GM06990 (cell line): ENCODE measurements at regions not wholly inside any gene's neighbourhood (a gene's known extent, or its start where the extent isn't known, plus 50 kb on each side); places are given as distances from the start of the nearest gene placed in this dataset.
A peak's percentile ranks its signal among the peaks of the same experiment; 100 is the strongest.

Source experiments
- DNase-seq: peaks from one replicate; pipeline ENCODE4 v3.0.0-alpha.2; 2011; ENCODE audit not compliant: insufficient read length; ENCODE audit errors: extremely low read depth
- H3K27me3 ChIP-seq: replicated peaks from 2 replicates; pipeline ENCODE4 v1.6.0; 2011; ENCODE audit warnings: low read length; ENCODE audit not compliant: control insufficient read depth, insufficient read depth
- H3K36me3 ChIP-seq: 2 replicates; pipeline ENCODE4 v1.5.1; 2011; ENCODE audit warnings: low read length; ENCODE audit not compliant: control insufficient read depth, insufficient read depth
- H3K4me3 ChIP-seq: replicated peaks from 2 replicates; pipeline ENCODE4 v1.5.1; 2011; ENCODE audit warnings: low read depth, mild to moderate bottlenecking, control low read depth, low read length
- TF ChIP-seq, protein P1 (sequence below): IDR thresholded peaks from 2 replicates; pipeline ENCODE4 v1.5.1; 2011; ENCODE audit warnings: low read length, control low read depth, mild to moderate bottlenecking, inconsistent platforms; ENCODE audit not compliant: insufficient read depth, poor library complexity, severe bottlenecking

- TF ChIP-seq, protein P1, sequence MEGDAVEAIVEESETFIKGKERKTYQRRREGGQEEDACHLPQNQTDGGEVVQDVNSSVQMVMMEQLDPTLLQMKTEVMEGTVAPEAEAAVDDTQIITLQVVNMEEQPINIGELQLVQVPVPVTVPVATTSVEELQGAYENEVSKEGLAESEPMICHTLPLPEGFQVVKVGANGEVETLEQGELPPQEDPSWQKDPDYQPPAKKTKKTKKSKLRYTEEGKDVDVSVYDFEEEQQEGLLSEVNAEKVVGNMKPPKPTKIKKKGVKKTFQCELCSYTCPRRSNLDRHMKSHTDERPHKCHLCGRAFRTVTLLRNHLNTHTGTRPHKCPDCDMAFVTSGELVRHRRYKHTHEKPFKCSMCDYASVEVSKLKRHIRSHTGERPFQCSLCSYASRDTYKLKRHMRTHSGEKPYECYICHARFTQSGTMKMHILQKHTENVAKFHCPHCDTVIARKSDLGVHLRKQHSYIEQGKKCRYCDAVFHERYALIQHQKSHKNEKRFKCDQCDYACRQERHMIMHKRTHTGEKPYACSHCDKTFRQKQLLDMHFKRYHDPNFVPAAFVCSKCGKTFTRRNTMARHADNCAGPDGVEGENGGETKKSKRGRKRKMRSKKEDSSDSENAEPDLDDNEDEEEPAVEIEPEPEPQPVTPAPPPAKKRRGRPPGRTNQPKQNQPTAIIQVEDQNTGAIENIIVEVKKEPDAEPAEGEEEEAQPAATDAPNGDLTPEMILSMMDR = no peak
- no peaks in the 10 kb centered on the region for H3K36me3 ChIP-seq
- H3K4me3 ChIP-seq = no peak overlapping the region
- no peaks in the 10 kb centered on the region; the same call in none of the 2 replicates for H3K27me3 ChIP-seq
- DNase-seq = no peak
Observed at GRCh38 chr12:107308310-107308709, 215.0 kb upstream of the CRY1 start.

GRCh38 chr12:107309020-107309419, 215.7 kb upstream of the CRY1 start:
- TF ChIP-seq, protein P1 = no peak
- Histone ChIP-seq H3K36me3 (no peaks in the 10 kb centered on the region), H3K27me3 (no peaks in the 10 kb centered on the region; the same call in none of the 2 replicates), H3K4me3 (no peak overlapping the region)
- DNase-seq = no peak

DNA sequence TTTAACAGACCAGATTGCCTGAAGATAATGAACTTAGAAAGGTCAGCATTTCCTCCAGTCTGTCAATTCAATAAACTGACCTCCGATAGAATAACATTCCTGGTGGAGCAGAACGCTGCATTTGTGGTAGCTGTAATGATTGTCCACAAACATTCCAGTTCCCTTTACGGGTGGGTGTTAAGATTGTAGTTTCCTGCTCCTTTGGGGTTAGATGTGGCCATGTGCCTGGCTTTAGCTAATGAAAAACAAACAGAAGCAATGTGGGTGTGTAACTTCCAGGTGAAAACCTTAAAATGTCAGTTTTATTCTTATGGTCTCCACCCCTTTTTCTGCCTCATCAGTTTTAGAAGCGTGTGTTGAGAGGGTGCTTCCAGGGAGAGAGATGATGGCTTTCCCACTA, 217.3 kb upstream of the CRY1 start:
- Histone ChIP-seq H3K36me3 (no peaks in the 10 kb centered on the region), H3K4me3 (no peak overlapping the region), H3K27me3 (no peaks in the 10 kb centered on the region; the same call in none of the 2 replicates)
- TF ChIP-seq, protein P1 = no peak
- no peak for DNase-seq

GRCh38 chr12:107311682-107312081, 218.3 kb upstream of the CRY1 start:
- no peak for DNase-seq
- no peak overlapping the region for H3K4me3 ChIP-seq
- H3K36me3 ChIP-seq = no peaks in the 10 kb centered on the region
- H3K27me3 ChIP-seq = no peaks in the 10 kb centered on the region; the same call in none of the 2 replicates
- TF ChIP-seq, protein P1 = no peak

DNA sequence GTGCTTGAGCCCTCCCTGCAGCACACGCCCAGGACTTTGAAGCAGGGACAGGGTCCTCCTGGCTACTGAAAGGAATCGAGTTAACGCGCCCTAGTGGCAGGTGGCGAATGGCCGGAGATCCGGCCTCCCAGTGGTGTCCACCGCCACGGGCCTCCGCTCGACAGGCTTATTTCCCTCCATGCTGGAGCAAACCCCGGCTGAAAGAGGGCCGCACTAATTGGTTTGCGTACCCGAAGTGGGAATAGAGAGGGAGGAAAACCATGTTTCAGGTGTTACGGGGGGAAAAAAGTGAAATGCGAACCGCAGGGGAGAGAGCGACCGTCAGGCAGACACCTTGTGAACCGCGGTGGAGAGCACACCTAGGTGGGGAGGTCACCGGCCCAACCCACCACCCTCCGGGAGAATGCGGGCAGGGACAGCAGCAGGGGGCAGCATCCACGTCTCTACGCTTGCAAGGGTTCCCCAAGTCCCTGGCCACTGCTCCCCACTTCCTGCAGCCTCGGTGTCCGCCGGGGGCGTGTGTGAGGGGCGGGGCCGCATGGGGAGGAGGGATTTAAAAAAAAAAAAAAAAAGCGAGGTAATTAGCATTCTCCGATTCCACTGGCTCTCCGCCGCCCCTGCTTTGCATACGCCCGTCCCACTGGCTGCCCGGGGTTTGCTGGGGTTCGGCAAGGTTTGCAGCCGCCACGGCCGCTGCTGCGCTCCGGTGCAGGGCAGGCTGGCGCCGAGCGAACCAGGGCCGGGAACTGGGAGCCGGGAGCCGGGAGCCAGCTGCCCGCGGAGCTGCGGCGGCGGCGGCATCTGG, 224.6 kb upstream of the CRY1 start:
- H3K27me3 ChIP-seq = peaks cover 4% of the 10 kb centered on the region
- no peak overlapping the region for H3K4me3 ChIP-seq
- peak; percentile 49 for DNase-seq
- TF ChIP-seq, protein P1 = no peak
- H3K36me3 ChIP-seq = no peaks in the 10 kb centered on the region

DNA sequence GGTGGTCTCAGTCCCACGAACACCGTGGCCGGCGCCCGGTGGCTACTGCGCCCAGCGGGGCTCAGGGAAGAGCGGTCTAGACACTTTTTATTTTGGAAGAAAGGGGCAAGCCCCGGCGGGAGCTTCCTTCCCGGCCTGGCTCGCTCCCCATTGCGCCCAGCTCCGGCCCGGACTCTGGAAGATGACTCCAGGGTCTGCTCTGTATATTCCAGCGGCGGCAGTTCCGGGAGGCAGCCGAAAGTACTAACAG, 225.1 kb upstream of the CRY1 start:
- peaks cover 4% of the 10 kb centered on the region for H3K27me3 ChIP-seq
- H3K4me3 ChIP-seq = no peak overlapping the region
- TF ChIP-seq, protein P1 = no peak
- DNase-seq = no peak
- no peaks in the 10 kb centered on the region for H3K36me3 ChIP-seq
